ENCODE measurements at regions not wholly inside any gene's neighbourhood (a gene's known extent, or its start where the extent isn't known, plus 50 kb on each side); places are given as distances from the start of the nearest gene placed in this dataset.

- H3K79me2 ChIP-seq (ENCODE audit: control insufficient read depth, low read length), result no peaks in the 10 kb centered on the region
- no peaks in the 10 kb centered on the region for H3K27me3 ChIP-seq (ENCODE audit: control insufficient read depth, low read length)
- no peaks in the 10 kb centered on the region for H3K9me3 ChIP-seq (ENCODE audit: control insufficient read depth, insufficient read depth, low read length)
- H4K20me1 ChIP-seq (ENCODE audit: control insufficient read depth, insufficient read depth, low read depth, low read length), result no peaks in the 10 kb centered on the region
- H3K9me2 ChIP-seq (replicated peaks; ENCODE audit: control insufficient read depth, low read length), result no peaks in the 10 kb centered on the region
- no peaks in the 10 kb centered on the region for H3F3A ChIP-seq (ENCODE audit: control insufficient read depth, insufficient read depth)
- no peaks in the 10 kb centered on the region for H3K4me1 ChIP-seq (ENCODE audit: control insufficient read depth, low read length)
- no peak overlapping the region for H3K4me2 ChIP-seq (ENCODE audit: low read length)
- no peak overlapping the region for H3K4me3 ChIP-seq (ENCODE audit: low read length)
- no peak for TF ChIP-seq EZH2phosphoT487 (IDR thresholded peaks at IDR 0.05; ENCODE audit: borderline replicate concordance, low read length)
- TF ChIP-seq CTCF (IDR thresholded peaks at IDR 0.05; ENCODE audit: low read depth, low read length, poor library complexity, severe bottlenecking), result no peak
- H3K27ac ChIP-seq (ENCODE audit: low read depth, low read length), result no peak overlapping the region
- no peaks in the 10 kb centered on the region for H3K36me3 ChIP-seq (ENCODE audit: control insufficient read depth, low read length)
These were observed 629.9 kb downstream of the DIAPH3 start for GRCh38 chr13:59533561-59534555.

- Histone ChIP-seq H3K4me3 (ENCODE audit: low read length) (no peak overlapping the region), H3K36me3 (ENCODE audit: control insufficient read depth, low read length) (no peaks in the 10 kb centered on the region), H3K27me3 (ENCODE audit: control insufficient read depth, low read length) (no peaks in the 10 kb centered on the region), H4K20me1 (ENCODE audit: control insufficient read depth, insufficient read depth, low read depth, low read length) (no peaks in the 10 kb centered on the region), H3F3A (ENCODE audit: control insufficient read depth, insufficient read depth) (no peaks in the 10 kb centered on the region), H3K79me2 (ENCODE audit: control insufficient read depth, low read length) (no peaks in the 10 kb centered on the region), H3K9me3 (ENCODE audit: control insufficient read depth, insufficient read depth, low read length) (no peaks in the 10 kb centered on the region), H3K4me1 (ENCODE audit: control insufficient read depth, low read length) (no peaks in the 10 kb centered on the region), H3K4me2 (ENCODE audit: low read length) (no peak overlapping the region), H3K27ac (ENCODE audit: low read depth, low read length) (no peak overlapping the region), H3K9me2 (replicated peaks; ENCODE audit: control insufficient read depth, low read length) (no peaks in the 10 kb centered on the region)
- TF ChIP-seq CTCF (IDR thresholded peaks at IDR 0.05; ENCODE audit: low read depth, low read length, poor library complexity, severe bottlenecking), result no peak
- TF ChIP-seq EZH2phosphoT487 (IDR thresholded peaks at IDR 0.05; ENCODE audit: borderline replicate concordance, low read length), result no peak
These were observed 628.9 kb downstream of the DIAPH3 start for GRCh38 chr13:59534806-59535205.

GRCh38 chr13:59537500-59537899 is 626.2 kb downstream of the DIAPH3 start:
- no peaks in the 10 kb centered on the region for H3K4me1 ChIP-seq (ENCODE audit: control insufficient read depth, low read length)
- H3K9me2 ChIP-seq (replicated peaks; ENCODE audit: control insufficient read depth, low read length), result no peaks in the 10 kb centered on the region

More at GRCh38 chr13:59537500-59537899, 626.2 kb downstream of the DIAPH3 start:
- no peaks in the 10 kb centered on the region for H3K27me3 ChIP-seq (ENCODE audit: control insufficient read depth, low read length)
- no peaks in the 10 kb centered on the region for H3K79me2 ChIP-seq (ENCODE audit: control insufficient read depth, low read length)
- H3F3A ChIP-seq (ENCODE audit: control insufficient read depth, insufficient read depth), result no peaks in the 10 kb centered on the region
- H3K27ac ChIP-seq (ENCODE audit: low read depth, low read length), result no peak overlapping the region
- H3K36me3 ChIP-seq (ENCODE audit: control insufficient read depth, low read length), result no peaks in the 10 kb centered on the region
- no peaks in the 10 kb centered on the region for H3K9me3 ChIP-seq (ENCODE audit: control insufficient read depth, insufficient read depth, low read length)
- H4K20me1 ChIP-seq (ENCODE audit: control insufficient read depth, insufficient read depth, low read depth, low read length), result no peaks in the 10 kb centered on the region
- H3K4me2 ChIP-seq (ENCODE audit: low read length), result no peak overlapping the region
- TF ChIP-seq CTCF (IDR thresholded peaks at IDR 0.05; ENCODE audit: low read depth, low read length, poor library complexity, severe bottlenecking), result no peak
- TF ChIP-seq EZH2phosphoT487 (IDR thresholded peaks at IDR 0.05; ENCODE audit: borderline replicate concordance, low read length), result no peak
- no peak overlapping the region for H3K4me3 ChIP-seq (ENCODE audit: low read length)

Measured in DOHH2 (cell line).